HepG2 (cell line): ENCODE measurements at regions not wholly inside any gene's neighbourhood (a gene's known extent, or its start where the extent isn't known, plus 50 kb on each side); places are given as distances from the start of the nearest gene placed in this dataset.

Source experiments
- CBX5 ChIP-seq: sonication (generic); formaldehyde crosslinking; IDR thresholded peaks from 2 replicates; pipeline ENCODE4 v1.4.0; 2020; ENCODE audit warnings: missing genetic modification reagents, borderline replicate concordance
- ELF1 ChIP-seq: sonication (generic); formaldehyde crosslinking; IDR thresholded peaks from 2 replicates; pipeline ENCODE4 v1.4.0; 2020; ENCODE audit warnings: missing genetic modification reagents
- HNF4A ChIP-seq: sonication (generic); formaldehyde crosslinking; IDR thresholded peaks from 2 replicates; pipeline ENCODE4 v1.4.0; 2020; ENCODE audit warnings: missing genetic modification reagents
- POLR2A ChIP-seq, 2 experiments: IDR thresholded peaks; 2 replicates each; pipeline ENCODE4 v1.6.1; 2011; ENCODE audit warnings: low read depth in 2 of 2, low read length in 2 of 2, mild to moderate bottlenecking in 1 of 2, moderate library complexity in 1 of 2; ENCODE audit not compliant: insufficient read depth in 1 of 2

- TF ChIP-seq CBX5 (CRISPR knock-in tag) (no peak), POLR2A (IDR thresholded peaks at IDR 0.05; ENCODE audit: insufficient read depth in 1 of 2, low read depth in 2 of 2, low read length in 2 of 2) (no peak), ELF1 (CRISPR knock-in tag) (no peak), HNF4A (CRISPR knock-in tag) (no peak)
These were observed 513.6 kb downstream of the HINT1 start for GRCh38 chr5:130651440-130651839.
